ENCODE measurements at regions not wholly inside any gene's neighbourhood (a gene's known extent, or its start where the extent isn't known, plus 50 kb on each side); places are given as distances from the start of the nearest gene placed in this dataset.

- TF ChIP-seq EZH2phosphoT487 (IDR thresholded peaks at IDR 0.05; ENCODE audit: borderline replicate concordance, low read length) (no peak), CTCF (IDR thresholded peaks at IDR 0.05; ENCODE audit: low read depth, low read length, poor library complexity, severe bottlenecking) (no peak)
Observed at GRCh38 chr19:30215248-30215647, 156.9 kb upstream of the ZNF536 start.

Data from DOHH2 (cell line).